ENCODE measurements at regions not wholly inside any gene's neighbourhood (a gene's known extent, or its start where the extent isn't known, plus 50 kb on each side); places are given as distances from the start of the nearest gene placed in this dataset.

- Histone ChIP-seq H3K4me3 (no peak overlapping the region), H3K9me3 (peaks cover 0 to 22% (median 3%) of the 10 kb centered on the region in 11 donors), H3K27ac (no peak overlapping the region), H3K4me1 (no peaks in the 10 kb centered on the region), H3K27me3 (no peaks in the 10 kb centered on the region), H3K36me3 (no peaks in the 10 kb centered on the region)
- ATAC-seq (no peak), DNase-seq (no peak)
- TF ChIP-seq, protein P1, sequence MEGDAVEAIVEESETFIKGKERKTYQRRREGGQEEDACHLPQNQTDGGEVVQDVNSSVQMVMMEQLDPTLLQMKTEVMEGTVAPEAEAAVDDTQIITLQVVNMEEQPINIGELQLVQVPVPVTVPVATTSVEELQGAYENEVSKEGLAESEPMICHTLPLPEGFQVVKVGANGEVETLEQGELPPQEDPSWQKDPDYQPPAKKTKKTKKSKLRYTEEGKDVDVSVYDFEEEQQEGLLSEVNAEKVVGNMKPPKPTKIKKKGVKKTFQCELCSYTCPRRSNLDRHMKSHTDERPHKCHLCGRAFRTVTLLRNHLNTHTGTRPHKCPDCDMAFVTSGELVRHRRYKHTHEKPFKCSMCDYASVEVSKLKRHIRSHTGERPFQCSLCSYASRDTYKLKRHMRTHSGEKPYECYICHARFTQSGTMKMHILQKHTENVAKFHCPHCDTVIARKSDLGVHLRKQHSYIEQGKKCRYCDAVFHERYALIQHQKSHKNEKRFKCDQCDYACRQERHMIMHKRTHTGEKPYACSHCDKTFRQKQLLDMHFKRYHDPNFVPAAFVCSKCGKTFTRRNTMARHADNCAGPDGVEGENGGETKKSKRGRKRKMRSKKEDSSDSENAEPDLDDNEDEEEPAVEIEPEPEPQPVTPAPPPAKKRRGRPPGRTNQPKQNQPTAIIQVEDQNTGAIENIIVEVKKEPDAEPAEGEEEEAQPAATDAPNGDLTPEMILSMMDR (IDR thresholded peaks at IDR 0.05): no peak
- WGBS, 2 donors: 57 to 59% methylated on average over 2 of the region's 2 CpGs
- intact Hi-C loops (cut with DNase I): no loop called here
Measured at GRCh38 chr9:28584542-28584941, 1011.3 kb upstream of the C9orf72 start.

DNA sequence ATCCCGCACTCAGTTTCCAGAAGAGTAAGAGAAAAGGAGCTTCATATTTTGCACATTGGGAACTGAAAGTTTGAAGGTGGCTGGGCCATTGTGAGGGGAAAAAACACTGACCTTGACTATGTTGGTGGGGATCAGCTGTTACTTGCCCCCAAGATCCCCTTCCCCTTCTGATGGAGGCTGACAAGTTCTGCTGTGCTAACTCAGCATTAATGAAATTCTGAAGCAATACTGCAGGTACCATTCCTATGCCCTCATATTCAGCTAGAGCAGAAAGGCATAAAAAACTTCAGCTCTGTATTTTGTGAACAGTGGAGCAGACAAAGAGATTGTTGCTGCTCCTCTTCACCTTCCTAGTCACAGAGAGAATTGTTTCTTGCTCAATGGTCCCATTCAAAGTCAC lies 1013.8 kb upstream of the C9orf72 start:
- Histone ChIP-seq H3K36me3 (no peaks in the 10 kb centered on the region), H3K4me3 (no peak overlapping the region), H3K27ac (no peak overlapping the region), H3K27me3 (no peaks in the 10 kb centered on the region), H3K4me1 (no peaks in the 10 kb centered on the region), H3K9me3 (peaks cover 0 to 27% (median 3%) of the 10 kb centered on the region in 11 donors)
- TF ChIP-seq, protein P1 (IDR thresholded peaks at IDR 0.05): no peak
- ATAC-seq: no peak
- DNase-seq: no peak
- WGBS, 2 donors: 82 to 88% methylated on average over 1 of the region's 1 CpG
- intact Hi-C loops (cut with DNase I): no loop called here

- DNase-seq (no peak), ATAC-seq (peak in 1 of 8 donors; percentile 39)
- no peaks in the 10 kb centered on the region for H3K9me3 ChIP-seq
- no peak overlapping the region for H3K4me3 ChIP-seq
- 56 to 61% methylated on average over 3 of the region's 3 CpGs for WGBS, 2 donors
- H3K27ac ChIP-seq: no peak overlapping the region
- intact Hi-C loops (cut with DNase I): no loop called here
- H3K4me1 ChIP-seq: no peaks in the 10 kb centered on the region
- H3K36me3 ChIP-seq: no peaks in the 10 kb centered on the region
- TF ChIP-seq, protein P1 (IDR thresholded peaks at IDR 0.05): no peak
- H3K27me3 ChIP-seq: no peaks in the 10 kb centered on the region
Measured at GRCh38 chr9:28598408-28598807, 1025.1 kb upstream of the C9orf72 start.

GRCh38 chr9:28600226-28600625 lies 1026.9 kb upstream of the C9orf72 start:
- TF ChIP-seq, protein P1 (IDR thresholded peaks at IDR 0.05): no peak
- 64 to 81% methylated on average over 1 of the region's 1 CpG for whole genome bisulfite sequencing, 2 donors
- H3K4me3 ChIP-seq: no peak overlapping the region
- ATAC-seq (no peak), DNase-seq (no peak)
- no peaks in the 10 kb centered on the region for H3K4me1 ChIP-seq
- H3K27me3 ChIP-seq: no peaks in the 10 kb centered on the region
- H3K9me3 ChIP-seq: no peaks in the 10 kb centered on the region
- intact Hi-C loops (cut with DNase I): no loop called here
- H3K36me3 ChIP-seq: no peaks in the 10 kb centered on the region
- no peak overlapping the region for H3K27ac ChIP-seq

GRCh38 chr9:28607843-28608242 lies 1034.6 kb upstream of the C9orf72 start:
- Histone ChIP-seq H3K36me3 (no peaks in the 10 kb centered on the region), H3K4me1 (no peaks in the 10 kb centered on the region), H3K27ac (no peak overlapping the region), H3K9me3 (no peaks in the 10 kb centered on the region), H3K4me3 (no peak overlapping the region), H3K27me3 (no peaks in the 10 kb centered on the region)
- intact Hi-C loops (cut with DNase I): no loop called here
- no peak for DNase-seq
- no peak for ATAC-seq
- TF ChIP-seq, protein P1 (IDR thresholded peaks at IDR 0.05): no peak
